Stimulated activated CD4-positive, alpha-beta T cell treated with anti-CD3 and anti-CD28 coated beads, TNF-alpha, amount 100 ng/mL, for 24 hours (primary cell): ENCODE measurements at regions not wholly inside any gene's neighbourhood (a gene's known extent, or its start where the extent isn't known, plus 50 kb on each side); places are given as distances from the start of the nearest gene placed in this dataset.

ENCODE experiments used
- DNase-seq, 3 experiments: peaks; one replicate each; pipeline ENCODE4 v3.0.0-alpha.2; 2020; ENCODE audit warnings: low read depth in 3 of 3

DNA sequence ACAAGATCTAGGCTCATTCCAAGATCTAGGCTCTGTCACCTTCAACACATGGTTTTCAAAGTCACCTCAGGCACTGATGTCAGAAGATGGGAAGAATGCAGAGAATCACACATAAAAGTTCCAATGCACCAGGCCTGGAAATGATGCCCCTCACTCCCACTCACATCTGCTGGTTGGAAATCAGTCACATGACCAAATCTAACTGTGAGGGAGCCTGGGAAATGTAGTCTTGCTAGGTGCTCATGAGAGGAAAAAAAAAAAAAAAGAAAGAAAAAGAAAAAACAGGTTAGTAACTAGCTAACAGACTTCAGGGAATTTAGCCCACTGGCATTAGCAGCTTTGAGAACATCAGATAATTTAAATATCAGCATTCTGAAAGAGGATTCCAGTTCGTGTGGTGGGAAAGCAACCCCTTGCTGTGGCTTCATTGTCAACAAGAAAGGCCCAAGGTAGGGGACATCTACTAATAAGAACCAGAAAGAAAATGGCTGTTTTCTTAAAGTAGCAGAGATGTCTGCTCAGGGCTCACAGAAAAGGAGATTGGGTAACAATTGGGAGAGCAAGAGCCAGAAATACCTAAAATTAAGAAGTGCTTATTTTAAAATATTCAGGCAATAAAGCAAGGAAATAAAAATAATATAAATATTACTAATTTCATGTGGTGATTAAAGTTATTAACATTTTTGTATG, 614.3 kb downstream of the ACTL7B start:
- no peak for DNase-seq

DNA sequence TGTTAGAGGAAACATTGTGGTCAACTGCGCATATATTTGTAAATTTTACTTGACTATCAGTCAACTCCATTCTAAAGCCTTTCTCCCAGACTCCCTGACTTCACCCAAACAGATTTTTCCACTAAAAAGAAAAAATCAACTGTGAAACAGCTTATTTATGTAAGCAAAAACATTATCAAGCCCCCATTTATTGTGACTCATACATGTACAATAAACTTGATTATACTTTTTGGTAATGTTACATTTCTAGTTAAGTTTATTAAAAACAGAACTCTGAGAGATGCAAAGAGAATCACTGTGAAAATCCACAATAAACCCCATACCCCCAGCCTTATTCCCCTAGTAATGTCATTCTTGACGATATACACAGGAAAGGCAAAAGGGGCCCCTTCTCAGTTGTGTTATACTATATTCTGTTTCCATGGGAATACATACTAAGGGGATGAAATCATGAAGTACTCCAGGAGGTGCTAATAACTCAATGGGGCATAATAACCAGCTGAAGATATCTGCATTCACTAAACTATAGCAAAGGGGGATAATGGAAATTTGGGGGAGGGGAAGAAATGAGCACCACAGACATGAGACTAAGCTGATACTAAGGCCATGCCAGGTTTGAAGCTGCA, 616.0 kb downstream of the ACTL7B start:
- DNase-seq: no peak

DNA sequence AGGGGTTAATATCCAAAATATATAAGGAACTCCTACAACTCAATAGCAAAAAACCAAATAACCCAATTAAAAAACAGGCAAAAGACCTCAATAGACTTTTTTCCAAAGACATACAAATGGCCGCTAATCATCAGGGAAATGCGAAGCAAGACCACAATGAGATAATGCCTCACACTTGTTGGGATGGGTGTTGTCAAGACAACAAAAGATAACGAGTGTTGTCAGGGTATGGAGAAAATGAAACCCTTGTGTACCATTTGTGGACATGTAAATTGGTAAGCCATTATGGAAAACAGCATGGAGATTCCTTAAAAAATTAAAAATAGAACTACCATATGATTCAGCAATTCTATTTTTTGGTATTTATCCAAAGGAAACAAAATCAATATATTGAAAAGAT, 620.2 kb downstream of the ACTL7B start:
- no peak for DNase-seq

GRCh38 chr9:108234811-108235210, 621.0 kb downstream of the ACTL7B start:
- no peak for DNase-seq

DNA sequence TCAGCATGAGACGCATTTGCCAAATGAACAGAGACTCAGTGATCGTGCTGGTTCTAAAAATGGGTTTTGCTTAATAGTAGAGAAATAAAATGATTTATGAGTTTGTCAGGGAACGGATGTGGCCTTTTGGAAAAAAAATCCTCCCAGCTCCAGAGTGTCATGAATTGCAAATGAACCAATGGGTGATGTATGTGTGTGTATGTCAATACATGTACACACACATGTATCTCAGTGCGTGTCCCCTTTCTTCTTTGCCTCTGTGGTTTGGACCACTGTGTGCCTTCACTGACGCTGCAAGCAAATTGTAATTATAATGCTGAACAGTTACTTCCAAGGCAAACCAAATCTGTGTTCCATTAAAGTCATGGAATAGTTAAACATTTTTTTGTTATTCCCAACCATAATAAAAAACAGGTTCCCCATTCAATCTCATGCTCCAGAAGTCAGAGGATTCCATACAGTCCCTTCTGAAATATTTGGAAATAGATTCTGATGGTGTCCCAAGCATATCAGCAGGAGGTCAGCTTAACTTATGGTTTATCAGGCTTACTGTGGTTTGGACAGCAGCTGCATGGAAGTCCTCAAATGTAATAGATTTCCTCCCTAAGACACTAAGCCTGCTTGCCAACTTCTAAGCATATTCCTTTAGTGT, 630.5 kb downstream of the ACTL7B start:
- no peak for DNase-seq

DNA sequence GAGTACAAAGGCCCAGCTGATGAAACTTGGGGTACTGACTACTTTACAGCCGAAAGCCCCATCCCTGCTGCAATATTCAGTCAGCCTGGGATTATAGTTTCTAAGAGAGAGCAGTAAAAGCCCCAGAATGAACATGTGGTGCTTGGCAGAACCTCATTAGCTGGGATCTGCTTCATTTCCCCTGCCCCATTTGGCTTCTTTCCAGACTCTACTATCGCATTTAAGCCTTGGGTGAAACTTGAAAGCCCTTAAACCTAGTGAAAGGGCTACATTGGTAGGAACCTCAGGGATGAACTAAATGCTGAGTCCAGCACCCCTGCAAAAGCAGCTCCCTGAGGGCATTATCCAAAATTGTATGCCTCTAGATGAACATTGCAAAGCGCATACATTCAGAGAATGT, 631.1 kb downstream of the ACTL7B start:
- no peak for DNase-seq

DNA sequence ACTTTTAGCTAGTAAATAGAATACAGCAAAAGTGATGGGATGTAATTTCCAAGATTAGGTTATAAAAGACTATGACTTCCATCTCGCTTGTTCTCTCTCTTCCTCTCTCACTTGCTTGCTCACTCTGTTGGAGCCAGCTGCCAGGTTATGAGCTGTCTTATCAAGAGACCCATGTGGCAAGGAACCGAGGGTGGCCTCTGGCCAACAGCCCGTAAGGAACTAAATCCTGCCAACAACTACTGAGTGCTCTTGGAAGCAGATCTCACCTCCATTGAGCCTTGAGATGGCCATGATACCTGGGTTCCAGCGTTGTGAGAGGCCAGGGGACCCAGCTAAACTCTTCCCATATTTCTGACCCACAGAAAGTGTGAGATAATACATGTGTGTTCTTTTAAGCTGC, 636.1 kb downstream of the ACTL7B start:
- DNase-seq: no peak

DNA sequence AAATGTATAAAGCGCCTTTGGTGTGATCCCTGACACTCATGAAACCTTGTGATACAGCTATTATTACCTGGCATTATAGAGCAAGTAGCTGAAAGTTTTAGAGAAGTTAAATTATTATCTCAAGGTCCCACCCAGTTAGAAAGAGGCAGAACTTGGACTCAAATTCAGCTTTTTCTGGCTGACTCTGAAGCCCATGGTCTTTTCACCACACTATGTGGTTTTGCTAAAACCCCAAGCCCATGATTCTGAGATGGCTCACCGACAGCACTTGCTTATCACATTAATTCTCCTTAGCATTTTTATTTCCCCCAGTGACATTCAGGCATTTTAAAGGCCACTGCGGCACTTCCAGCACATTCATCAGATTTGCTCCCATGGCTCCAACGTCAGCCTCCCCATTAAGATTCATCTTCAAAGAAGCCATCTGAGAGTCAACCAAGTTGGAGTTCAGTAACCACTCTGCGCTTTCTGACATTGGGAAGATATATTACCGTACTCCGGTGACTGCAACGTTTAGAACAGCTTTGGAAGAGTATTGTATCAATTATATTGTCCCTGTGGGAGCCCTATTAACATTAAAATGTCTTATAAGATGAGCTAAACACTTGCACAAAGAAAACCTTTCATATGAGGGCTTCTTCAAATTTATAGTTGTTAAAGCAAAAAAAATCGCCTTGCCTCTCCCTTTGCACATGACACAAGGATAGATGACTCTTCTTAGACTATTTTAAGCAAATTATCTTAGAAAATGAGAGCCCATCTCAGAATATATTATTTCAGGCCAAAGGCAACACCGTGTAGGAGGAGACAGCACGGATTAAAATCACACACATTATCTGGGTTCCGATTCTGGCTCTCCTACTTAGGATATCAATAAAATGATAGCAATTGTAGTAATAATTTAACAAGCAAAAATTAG, 638.1 kb downstream of the ACTL7B start:
- DNase-seq: no peak

GRCh38 chr9:108213511-108213910, 642.3 kb downstream of the ACTL7B start:
- no peak for DNase-seq

DNA sequence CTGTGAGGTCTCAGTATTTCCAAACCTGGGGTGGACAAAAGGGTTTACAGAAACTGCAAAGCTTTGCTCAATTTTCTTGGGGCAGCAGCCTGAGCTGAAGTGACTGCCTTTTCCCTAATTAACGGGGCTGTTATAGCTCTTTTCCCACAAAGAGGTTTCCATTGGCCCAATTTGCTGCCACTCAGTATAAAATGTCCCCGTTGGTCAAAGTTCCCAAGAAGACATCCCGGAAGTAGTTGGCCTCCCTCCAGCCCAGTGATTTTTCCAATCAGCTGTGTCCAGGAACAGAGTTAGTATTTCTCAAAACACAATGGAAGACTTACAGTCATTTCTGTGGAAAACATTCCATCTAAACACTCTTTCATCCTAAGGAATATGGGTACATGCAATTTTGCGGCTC, 643.6 kb downstream of the ACTL7B start:
- no peak for DNase-seq

DNA sequence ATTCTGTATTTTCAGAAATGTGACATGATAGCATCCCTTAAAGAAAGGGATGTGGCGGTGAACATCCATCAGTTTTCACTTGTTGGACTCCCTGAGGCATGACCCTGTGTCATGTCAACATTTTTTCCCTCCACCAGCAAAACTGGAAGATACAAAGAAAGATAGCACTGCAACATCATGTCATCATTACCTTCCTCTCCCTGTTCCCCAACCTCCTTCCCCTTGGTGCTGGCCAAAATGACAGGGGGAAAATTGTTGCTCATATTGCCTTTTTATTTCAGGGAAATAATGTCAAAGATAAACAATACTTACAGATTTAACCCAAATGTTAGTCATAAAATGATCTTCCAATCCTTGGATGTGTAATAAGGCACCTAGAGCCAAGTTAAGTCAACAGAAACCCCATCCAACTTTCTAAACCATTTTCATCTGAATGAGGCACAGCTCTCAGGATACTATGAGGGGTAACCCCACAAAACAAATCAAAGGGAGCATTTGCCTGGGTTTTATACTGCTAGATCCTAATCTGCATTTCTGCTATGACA, 644.3 kb downstream of the ACTL7B start:
- DNase-seq: no peak

GRCh38 chr9:108209132-108209685, 646.6 kb downstream of the ACTL7B start:
- no peak for DNase-seq

GRCh38 chr9:108207561-108208165, 648.1 kb downstream of the ACTL7B start:
- DNase-seq: no peak

- no peak for DNase-seq
Measured at GRCh38 chr9:108205276-108205675, 650.5 kb downstream of the ACTL7B start.

DNA sequence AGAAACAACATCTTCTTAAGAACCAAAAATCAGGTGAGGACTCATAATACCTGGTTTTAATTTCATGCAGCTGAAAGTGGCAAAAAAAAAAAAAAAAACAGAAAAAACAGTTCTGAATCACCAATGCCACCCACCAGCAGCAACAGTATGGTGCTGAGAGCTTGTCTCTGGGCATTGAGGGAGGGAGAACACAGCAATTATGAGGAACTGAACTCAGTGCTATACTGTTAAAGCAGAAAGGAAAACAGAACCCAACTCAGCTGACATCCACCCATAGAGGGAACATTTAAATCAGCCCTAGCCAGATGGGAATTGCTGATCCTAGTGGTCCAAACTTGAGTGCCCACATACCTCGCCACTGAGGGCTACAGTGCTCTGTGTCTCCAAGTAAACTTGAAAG, 657.9 kb downstream of the ACTL7B start:
- DNase-seq: no peak

- DNase-seq: no peak
Measured at GRCh38 chr9:108197008-108197365, 658.8 kb downstream of the ACTL7B start.

- DNase-seq: no peak
Measured at GRCh38 chr9:108196332-108197007, 659.3 kb downstream of the ACTL7B start.

- no peak for DNase-seq
Measured at GRCh38 chr9:108194154-108194553, 661.6 kb downstream of the ACTL7B start.

GRCh38 chr9:108193026-108193710, 662.6 kb downstream of the ACTL7B start:
- no peak for DNase-seq

GRCh38 chr9:108191065-108191464, 664.7 kb downstream of the ACTL7B start:
- DNase-seq: no peak
